ENCODE measurements at regions not wholly inside any gene's neighbourhood (a gene's known extent, or its start where the extent isn't known, plus 50 kb on each side); places are given as distances from the start of the nearest gene placed in this dataset.
A peak's percentile ranks its signal among the peaks of the same experiment; 100 is the strongest.

GRCh38 chr14:58798173-58798572 lies 160.4 kb downstream of the DACT1 start:
- DNase-seq (ENCODE audit: extremely low read depth in 1 of 11, low read depth in 9 of 11, low spot score in 4 of 11): no peak

DNA sequence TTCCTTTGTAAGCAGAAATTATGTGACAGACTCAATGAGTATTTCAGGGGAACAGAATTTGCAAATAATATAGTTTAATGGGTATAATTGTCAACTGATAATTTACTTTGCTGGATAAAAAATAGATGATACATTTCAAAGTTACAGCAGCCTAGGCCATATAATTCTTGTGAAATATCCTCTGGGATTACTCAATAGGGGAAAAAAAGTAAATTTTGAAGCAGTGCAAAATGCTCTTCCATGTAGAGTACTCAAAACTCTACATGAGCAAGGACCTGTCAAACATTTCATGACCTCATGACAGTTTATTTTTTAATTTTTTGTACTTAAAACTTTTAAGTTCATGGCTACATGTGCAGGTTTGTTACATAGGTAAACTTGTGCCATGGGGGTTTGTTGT lies 163.3 kb downstream of the DACT1 start:
- DNase-seq (ENCODE audit: extremely low read depth in 1 of 11, low read depth in 9 of 11, low spot score in 4 of 11): no peak

GRCh38 chr14:58805057-58805456 lies 167.3 kb downstream of the DACT1 start:
- peak in 6 of 11 donors; percentile 23 to 44 (median 31) for DNase-seq (ENCODE audit: extremely low read depth in 1 of 11, low read depth in 9 of 11, low spot score in 4 of 11)

DNA sequence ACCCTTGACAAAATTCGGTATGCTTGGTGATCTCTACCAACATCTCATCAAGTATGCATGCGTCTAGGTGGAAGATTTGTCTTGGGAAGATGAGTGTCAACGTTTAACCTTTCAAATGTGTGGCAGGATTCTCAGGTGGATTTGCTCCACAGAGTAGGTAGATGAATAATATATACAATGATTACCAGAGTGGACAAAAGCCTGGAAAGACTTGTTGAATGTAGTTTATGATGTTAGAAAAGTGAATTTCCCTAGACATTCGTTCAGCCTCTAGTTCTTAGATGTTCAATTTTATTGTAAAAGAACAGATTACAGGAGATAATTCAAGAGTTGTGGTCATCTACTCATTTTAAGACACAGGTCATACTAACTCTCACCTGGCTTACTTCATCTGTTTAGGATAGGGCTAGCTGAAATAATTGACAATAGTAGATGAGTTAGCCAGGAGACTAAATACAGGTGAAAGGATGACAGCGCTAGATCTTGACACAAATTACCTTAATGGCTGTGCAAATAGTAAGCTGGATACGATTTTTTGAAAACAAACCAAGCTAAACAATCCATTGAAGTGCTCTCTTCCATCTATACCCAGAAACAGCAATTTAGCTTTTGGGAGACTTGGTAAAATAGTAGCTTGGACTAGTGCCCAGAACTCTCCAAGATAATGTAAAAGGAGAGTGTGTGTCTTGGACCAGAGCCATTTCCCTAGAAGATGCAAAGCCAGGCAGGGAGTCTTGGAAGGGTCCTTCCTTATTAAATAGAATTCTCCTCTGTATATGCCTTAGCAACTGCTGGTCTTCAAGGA lies 168.0 kb downstream of the DACT1 start:
- peak; percentile 55 to 87 (median 68) for DNase-seq (ENCODE audit: extremely low read depth in 1 of 11, low read depth in 9 of 11, low spot score in 4 of 11)

DNA sequence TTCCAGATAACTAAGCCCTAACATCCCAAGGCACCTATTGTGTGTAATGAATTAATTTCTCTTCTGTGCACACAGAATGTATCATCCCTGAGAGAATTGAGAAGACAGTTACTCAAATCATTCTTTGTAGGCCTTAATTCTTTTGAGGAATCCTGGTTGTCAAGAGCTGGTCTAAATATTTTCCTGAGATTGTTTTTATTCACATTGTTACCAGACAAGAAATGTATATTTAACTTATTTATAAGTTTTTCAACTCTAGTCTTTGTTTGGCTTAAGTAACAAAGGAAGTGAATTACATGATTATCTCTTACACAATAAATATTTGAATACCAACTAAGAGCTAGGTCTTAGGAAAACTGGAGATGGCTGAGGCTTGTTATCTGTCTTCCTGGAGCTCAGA lies 169.4 kb downstream of the DACT1 start:
- no peak for DNase-seq (ENCODE audit: extremely low read depth in 1 of 11, low read depth in 9 of 11, low spot score in 4 of 11)

GRCh38 chr14:58808828-58809227 lies 171.1 kb downstream of the DACT1 start:
- no peak for DNase-seq (ENCODE audit: extremely low read depth in 1 of 11, low read depth in 9 of 11, low spot score in 4 of 11)

GRCh38 chr14:58809520-58809919 lies 171.8 kb downstream of the DACT1 start:
- no peak for DNase-seq (ENCODE audit: extremely low read depth in 1 of 11, low read depth in 9 of 11, low spot score in 4 of 11)

- no peak for DNase-seq (ENCODE audit: extremely low read depth in 1 of 11, low read depth in 9 of 11, low spot score in 4 of 11)
These were observed 174.5 kb downstream of the DACT1 start for GRCh38 chr14:58812050-58812910.

DNA sequence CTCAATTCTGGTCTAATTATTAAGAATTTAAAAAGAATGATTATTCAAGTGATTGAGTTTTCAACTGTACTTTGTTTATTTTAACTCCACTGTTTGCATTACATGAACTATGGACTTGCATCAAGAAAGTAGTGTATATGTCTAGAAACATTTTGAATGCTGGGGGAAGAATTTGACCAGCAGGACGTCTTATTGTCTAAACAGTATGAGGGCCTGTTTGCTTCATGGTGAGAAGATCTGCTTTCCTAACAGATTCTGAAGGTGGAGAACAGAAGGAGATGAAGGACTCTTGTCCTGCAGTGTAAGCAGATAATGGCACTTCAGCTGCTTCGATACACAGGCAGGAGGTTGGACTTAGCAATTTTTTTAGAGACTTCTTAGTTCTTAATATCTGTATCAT lies 176.0 kb downstream of the DACT1 start:
- DNase-seq (ENCODE audit: extremely low read depth in 1 of 11, low read depth in 9 of 11, low spot score in 4 of 11): no peak

DNA sequence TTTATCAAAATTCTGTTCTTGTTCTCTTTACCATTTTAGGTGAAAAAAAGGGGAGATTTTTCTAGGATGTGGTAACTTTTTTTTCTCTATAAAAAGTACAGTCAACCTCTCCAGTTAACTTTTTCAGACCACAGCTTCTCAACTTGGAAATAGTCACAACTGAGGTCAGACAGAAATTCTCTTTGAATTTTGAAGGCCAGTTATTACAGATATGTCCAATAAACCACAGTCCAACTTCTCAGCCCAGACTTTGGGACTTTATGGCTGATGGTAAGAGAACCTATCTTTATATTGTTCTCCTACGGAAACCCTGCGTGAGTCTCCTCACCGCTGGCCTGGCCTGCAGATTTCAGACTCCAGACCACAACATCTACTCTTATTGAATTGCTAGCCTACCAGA lies 176.7 kb downstream of the DACT1 start:
- no peak for DNase-seq (ENCODE audit: extremely low read depth in 1 of 11, low read depth in 9 of 11, low spot score in 4 of 11)

DNA sequence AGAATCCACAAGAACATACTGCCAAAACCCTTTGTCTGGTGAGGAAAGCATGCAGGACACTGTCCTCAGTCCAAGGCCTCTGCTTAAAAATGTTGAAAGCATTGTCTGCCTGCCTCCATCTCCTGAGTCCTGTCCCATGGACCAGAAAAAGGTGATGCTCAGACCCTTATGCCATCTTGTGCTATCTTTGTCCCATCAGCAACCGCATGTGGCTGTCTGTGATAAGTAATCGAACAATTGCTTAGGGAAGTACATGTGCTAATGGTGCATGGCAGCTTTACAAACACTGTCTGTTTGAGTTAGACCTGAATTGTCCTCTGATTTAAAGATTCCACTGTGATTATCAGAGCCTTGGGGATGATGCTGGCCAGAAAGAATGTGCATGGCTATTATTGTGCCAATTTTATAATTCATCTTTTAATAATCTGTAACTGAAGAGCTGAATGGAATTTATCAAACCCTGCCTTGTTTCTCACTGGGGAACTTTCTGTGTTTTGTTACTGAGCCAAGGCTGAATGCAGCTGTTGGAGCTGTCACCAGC lies 177.5 kb downstream of the DACT1 start:
- no peak for DNase-seq (ENCODE audit: extremely low read depth in 1 of 11, low read depth in 9 of 11, low spot score in 4 of 11)

- no peak for DNase-seq (ENCODE audit: extremely low read depth in 1 of 11, low read depth in 9 of 11, low spot score in 4 of 11)
These were observed 178.0 kb downstream of the DACT1 start for GRCh38 chr14:58815794-58816193.

DNA sequence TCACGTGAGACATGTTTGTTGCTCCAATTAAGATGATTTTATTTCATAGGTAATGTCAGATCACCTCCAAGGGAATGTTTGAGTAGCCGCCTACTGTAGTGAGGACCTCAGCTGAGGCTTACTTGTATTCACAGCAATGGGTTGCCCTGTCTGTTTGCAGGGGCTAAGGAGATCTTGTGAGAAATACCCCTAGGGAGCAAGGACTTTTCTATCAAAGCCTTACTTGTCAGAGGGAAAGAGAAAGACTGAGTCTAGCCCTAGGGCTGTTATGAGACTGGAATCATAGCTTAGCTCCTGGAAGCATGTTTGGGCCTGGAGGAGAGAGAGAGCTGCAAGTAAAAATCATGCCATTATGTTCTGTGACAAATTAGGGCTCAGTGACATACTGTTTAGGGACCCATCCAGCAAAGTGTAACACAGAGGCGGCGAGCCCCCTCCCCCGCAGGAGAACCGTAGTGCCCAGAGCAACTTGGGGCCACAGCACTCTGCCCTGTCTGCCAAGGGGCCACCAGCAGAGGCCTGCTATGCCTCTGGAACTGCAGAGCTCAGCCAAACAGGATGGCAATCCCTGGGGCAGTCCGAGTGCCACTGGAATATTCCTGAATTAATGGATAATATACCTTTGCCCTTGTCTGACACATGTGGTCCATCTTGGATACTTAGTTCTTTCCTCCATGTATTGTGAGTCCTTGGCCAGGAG lies 178.8 kb downstream of the DACT1 start:
- DNase-seq (ENCODE audit: extremely low read depth in 1 of 11, low read depth in 9 of 11, low spot score in 4 of 11): no peak

GRCh38 chr14:58817846-58818245 lies 180.1 kb downstream of the DACT1 start:
- no peak for DNase-seq (ENCODE audit: extremely low read depth in 1 of 11, low read depth in 9 of 11, low spot score in 4 of 11)

DNA sequence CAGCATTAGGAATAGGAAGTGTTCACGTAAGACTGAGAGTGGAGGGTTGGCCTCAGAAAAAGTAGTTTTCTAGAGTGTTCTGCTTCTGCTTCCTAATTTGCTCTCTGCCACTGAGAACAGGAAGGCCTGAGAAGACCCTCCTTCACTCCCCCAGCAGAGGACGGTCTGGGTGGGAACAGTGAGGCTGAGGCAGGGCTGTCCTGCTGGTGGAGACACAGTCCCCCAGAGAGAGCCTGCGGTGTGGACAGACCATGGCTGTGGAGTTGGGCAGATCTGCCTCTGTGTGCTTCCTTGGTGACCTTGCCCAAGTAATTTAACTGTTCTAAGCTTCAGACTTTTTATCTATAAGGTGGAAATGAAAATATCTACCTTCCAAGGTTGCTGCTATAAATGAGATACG lies 182.3 kb downstream of the DACT1 start:
- DNase-seq (ENCODE audit: extremely low read depth in 1 of 11, low read depth in 9 of 11, low spot score in 4 of 11): no peak

- DNase-seq (ENCODE audit: extremely low read depth in 1 of 11, low read depth in 9 of 11, low spot score in 4 of 11): no peak
These were observed 183.7 kb downstream of the DACT1 start for GRCh38 chr14:58821421-58821820.

GRCh38 chr14:58822856-58823255 lies 185.1 kb downstream of the DACT1 start:
- DNase-seq (ENCODE audit: extremely low read depth in 1 of 11, low read depth in 9 of 11, low spot score in 4 of 11): no peak

- DNase-seq (ENCODE audit: extremely low read depth in 1 of 11, low read depth in 9 of 11, low spot score in 4 of 11): no peak
These were observed 185.6 kb downstream of the DACT1 start for GRCh38 chr14:58823312-58823711.

DNA sequence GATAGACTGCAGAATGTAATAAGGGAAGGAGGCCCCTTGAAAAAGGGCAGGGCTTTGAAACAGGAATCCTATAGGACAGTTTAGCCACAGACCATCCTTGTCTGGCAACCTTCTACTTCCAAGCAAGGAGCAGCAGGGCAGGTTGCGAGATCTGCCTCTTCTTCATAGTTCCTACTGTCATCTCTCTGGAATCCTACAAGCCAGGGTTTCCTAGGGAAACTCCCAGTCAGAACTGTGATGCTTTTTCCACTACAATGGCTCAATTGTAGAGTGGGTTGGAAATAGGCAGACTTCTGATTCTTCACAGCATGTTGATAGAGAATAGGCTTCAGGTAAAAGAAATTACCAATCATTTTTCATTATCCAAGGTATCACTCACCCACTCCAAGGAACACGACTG lies 186.3 kb downstream of the DACT1 start:
- no peak for DNase-seq (ENCODE audit: extremely low read depth in 1 of 11, low read depth in 9 of 11, low spot score in 4 of 11)

DNA sequence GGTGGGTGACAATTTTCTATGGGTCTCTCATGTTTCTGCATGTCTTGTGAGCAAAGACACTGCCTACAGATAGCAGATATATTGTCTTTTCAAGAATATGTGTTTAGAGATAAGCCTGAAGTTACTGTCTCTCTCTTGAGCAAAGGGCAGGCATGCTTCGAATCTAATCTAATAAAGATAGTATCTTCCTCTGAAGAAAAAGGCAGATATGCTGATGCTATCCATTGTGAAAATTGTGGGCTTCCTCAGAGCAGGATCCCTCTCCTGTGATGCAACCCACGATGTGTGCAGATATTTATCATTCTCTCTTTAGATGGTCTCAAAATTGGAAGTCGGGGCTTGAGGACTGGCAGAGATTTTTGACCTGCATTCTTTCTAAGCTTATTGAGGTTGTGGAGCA lies 187.0 kb downstream of the DACT1 start:
- no peak for DNase-seq (ENCODE audit: extremely low read depth in 1 of 11, low read depth in 9 of 11, low spot score in 4 of 11)

Measured in renal cortex interstitium (tissue), 11 donors.